ENCODE measurements at regions not wholly inside any gene's neighbourhood (a gene's known extent, or its start where the extent isn't known, plus 50 kb on each side); places are given as distances from the start of the nearest gene placed in this dataset.

GRCh38 chr3:86711634-86712033 is 279.3 kb downstream of the VGLL3 start:
- no peak for DNase-seq

GRCh38 chr3:86708893-86709292 is 282.1 kb downstream of the VGLL3 start:
- no peak for DNase-seq

- DNase-seq, result no peak
These were observed 288.5 kb downstream of the VGLL3 start for GRCh38 chr3:86702381-86702958.

- no peak for DNase-seq
These were observed 295.2 kb downstream of the VGLL3 start for GRCh38 chr3:86695752-86696151.

GRCh38 chr3:86673991-86674390 is 317.0 kb downstream of the VGLL3 start:
- no peak for DNase-seq

- no peak for DNase-seq
These were observed 329.1 kb downstream of the VGLL3 start for GRCh38 chr3:86661817-86662216.

GRCh38 chr3:86658876-86659275 is 332.1 kb downstream of the VGLL3 start:
- no peak for DNase-seq

- DNase-seq, result no peak
These were observed 336.0 kb downstream of the VGLL3 start for GRCh38 chr3:86654806-86655460.

- no peak for DNase-seq
These were observed 337.2 kb downstream of the VGLL3 start for GRCh38 chr3:86653661-86654205.

- DNase-seq, result no peak
These were observed 342.9 kb downstream of the VGLL3 start for GRCh38 chr3:86648087-86648486.

- no peak for DNase-seq
These were observed 345.2 kb downstream of the VGLL3 start for GRCh38 chr3:86645756-86646155.

GRCh38 chr3:86634361-86634760 is 356.6 kb downstream of the VGLL3 start:
- no peak for DNase-seq

GRCh38 chr3:86629511-86629910 is 361.4 kb downstream of the VGLL3 start:
- no peak for DNase-seq

- no peak for DNase-seq
These were observed 366.8 kb downstream of the VGLL3 start for GRCh38 chr3:86624192-86624591.

- DNase-seq, result no peak
These were observed 372.2 kb downstream of the VGLL3 start for GRCh38 chr3:86618706-86619105.

- DNase-seq, result no peak
These were observed 385.8 kb downstream of the VGLL3 start for GRCh38 chr3:86605166-86605565.

GRCh38 chr3:86595696-86596095 is 395.3 kb downstream of the VGLL3 start:
- DNase-seq, result no peak

GRCh38 chr3:86594838-86595237 is 396.1 kb downstream of the VGLL3 start:
- DNase-seq, result no peak

- no peak for DNase-seq
These were observed 412.9 kb downstream of the VGLL3 start for GRCh38 chr3:86578071-86578470.

GRCh38 chr3:86563400-86563970 is 427.5 kb downstream of the VGLL3 start:
- DNase-seq, result peak; percentile 45

- DNase-seq, result no peak
These were observed 428.9 kb downstream of the VGLL3 start for GRCh38 chr3:86562090-86562489.

- DNase-seq, result no peak
These were observed 429.7 kb downstream of the VGLL3 start for GRCh38 chr3:86561215-86561614.

GRCh38 chr3:86554383-86554782 is 436.6 kb downstream of the VGLL3 start:
- no peak for DNase-seq

GRCh38 chr3:86547692-86548091 is 443.3 kb downstream of the VGLL3 start:
- DNase-seq, result peak; percentile 24

Data from NCI-H345 (cell line).